Omental fat pad (tissue), 3 donors: ENCODE measurements at regions not wholly inside any gene's neighbourhood (a gene's known extent, or its start where the extent isn't known, plus 50 kb on each side); places are given as distances from the start of the nearest gene placed in this dataset.

Experiments
- ATAC-seq: fragments of 150-250 bp; one replicate; pipeline ENCODE4 v1.9.1; 2016; ENCODE audit warnings: mild to moderate bottlenecking, moderate library complexity; ENCODE audit not compliant: low FRiP score
- DNase-seq: peaks from one replicate; pipeline ENCODE4 v3.0.0-alpha.2; 2019; ENCODE audit warnings: low spot score
- TF ChIP-seq, protein P1 (sequence below), 3 donors: fragments of 450-650 bp; IDR thresholded peaks; one replicate each; pipeline ENCODE4 v1.5.1; 2016 to 2017; ENCODE audit warnings: antibody characterized with exemption in 3 of 3, mild to moderate bottlenecking in 3 of 3, moderate library complexity in 2 of 3

DNA sequence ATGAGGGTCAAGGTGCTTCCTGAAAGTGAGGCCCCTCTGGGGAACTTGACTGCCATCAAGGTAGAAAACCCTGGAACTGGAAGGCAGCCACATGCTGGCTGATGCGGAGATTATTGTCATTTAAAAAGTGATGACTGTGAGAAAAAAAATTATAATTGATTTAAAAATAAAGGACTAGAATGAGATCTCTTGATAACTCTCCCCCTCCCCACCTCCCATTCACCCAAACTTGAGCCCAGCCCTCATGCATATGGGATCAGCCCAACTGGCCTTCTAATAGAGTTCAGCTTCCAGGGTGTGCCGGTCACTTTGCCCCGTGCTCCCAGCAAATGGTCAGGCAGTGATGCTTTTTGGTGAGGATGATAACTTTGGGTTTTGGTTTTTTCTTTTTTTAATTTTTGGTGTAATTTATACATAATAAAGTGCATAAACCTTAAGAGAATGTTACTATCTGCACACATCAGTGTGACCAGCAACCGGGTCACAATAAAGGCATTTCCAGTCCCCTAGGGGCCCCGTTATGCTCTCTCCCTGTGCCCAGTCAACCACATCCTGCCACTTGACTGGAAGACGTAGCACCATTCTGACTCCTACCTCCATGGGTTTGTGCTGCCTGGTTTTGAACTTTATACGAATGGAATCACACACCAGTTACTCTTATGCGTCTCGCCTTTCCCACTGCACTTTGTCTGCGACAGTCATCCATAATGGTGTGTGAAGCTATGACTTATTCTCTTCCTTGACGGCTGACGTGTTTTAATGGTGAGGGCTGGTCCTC lies 187.9 kb downstream of the USP12 start:
- DNase-seq (no peak), ATAC-seq (no peak)
- TF ChIP-seq, protein P1, sequence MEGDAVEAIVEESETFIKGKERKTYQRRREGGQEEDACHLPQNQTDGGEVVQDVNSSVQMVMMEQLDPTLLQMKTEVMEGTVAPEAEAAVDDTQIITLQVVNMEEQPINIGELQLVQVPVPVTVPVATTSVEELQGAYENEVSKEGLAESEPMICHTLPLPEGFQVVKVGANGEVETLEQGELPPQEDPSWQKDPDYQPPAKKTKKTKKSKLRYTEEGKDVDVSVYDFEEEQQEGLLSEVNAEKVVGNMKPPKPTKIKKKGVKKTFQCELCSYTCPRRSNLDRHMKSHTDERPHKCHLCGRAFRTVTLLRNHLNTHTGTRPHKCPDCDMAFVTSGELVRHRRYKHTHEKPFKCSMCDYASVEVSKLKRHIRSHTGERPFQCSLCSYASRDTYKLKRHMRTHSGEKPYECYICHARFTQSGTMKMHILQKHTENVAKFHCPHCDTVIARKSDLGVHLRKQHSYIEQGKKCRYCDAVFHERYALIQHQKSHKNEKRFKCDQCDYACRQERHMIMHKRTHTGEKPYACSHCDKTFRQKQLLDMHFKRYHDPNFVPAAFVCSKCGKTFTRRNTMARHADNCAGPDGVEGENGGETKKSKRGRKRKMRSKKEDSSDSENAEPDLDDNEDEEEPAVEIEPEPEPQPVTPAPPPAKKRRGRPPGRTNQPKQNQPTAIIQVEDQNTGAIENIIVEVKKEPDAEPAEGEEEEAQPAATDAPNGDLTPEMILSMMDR (IDR thresholded peaks at IDR 0.05): no peak

DNA sequence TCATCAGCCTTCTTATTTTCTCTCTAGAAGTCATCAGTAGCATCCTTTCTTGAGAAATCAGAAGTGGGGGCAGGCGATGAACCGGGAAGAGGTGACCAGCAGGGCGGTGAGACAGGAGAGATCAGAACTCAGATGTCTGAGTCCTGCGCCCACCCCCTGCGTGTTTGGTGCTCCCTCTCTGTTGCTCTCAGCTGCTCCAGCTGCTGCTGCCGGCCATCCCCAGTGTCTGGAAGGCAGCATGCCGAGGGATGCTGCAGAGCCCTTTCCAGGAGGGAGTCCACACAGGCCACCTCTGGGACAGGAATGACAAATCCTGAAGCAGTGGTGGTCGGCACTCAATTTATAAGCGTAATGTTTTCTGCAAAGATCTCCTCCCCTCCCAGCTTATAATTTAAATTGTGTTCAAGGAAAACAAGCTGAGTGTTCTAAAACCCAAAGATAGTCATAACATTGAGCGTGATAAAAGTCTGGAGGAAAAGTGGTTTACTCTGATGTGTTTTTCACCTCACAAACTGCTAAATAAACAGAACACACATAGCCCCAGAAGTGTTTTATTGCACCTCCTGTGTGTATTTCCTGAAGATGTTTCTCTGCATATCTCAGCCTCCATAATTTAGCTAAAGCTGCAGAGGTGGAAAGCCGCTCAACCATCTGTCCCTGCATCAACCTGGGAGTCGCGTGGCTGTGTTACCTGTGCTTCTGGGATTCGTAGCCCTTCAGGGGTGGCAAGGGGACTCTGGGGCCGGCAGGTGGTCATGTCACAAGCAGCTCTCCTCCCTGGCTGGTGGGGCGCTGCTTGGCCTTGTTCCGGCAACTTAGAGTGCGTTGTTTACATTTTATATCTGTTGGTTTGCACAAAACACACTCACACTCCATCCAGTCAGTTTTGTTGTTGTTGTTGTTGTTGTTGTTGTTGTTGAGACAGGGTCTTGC lies 191.2 kb downstream of the USP12 start:
- TF ChIP-seq, protein P1 (IDR thresholded peaks at IDR 0.05): no peak
- no peak for ATAC-seq
- DNase-seq: no peak

DNA sequence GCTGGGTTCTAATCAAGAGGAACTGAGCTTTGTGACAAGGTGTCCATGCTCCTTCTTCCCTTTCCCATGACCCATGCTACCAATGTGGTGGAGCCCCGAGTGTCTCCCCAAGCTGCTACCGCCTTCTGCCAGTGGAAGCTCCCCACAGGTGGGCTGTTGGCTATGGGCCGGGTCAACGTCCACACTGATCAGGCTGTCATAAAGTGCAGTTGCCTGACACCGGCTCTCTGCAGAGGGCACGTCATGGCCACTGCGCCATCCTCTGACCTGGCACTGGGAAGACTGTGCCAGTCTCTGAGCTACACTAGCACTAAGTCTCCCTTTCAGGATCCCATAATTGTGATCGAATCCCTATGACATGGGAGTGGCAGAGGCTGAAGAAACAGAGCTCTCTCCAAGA lies 192.3 kb downstream of the USP12 start:
- no peak for DNase-seq
- no peak for ATAC-seq
- TF ChIP-seq, protein P1 (IDR thresholded peaks at IDR 0.05): no peak

DNA sequence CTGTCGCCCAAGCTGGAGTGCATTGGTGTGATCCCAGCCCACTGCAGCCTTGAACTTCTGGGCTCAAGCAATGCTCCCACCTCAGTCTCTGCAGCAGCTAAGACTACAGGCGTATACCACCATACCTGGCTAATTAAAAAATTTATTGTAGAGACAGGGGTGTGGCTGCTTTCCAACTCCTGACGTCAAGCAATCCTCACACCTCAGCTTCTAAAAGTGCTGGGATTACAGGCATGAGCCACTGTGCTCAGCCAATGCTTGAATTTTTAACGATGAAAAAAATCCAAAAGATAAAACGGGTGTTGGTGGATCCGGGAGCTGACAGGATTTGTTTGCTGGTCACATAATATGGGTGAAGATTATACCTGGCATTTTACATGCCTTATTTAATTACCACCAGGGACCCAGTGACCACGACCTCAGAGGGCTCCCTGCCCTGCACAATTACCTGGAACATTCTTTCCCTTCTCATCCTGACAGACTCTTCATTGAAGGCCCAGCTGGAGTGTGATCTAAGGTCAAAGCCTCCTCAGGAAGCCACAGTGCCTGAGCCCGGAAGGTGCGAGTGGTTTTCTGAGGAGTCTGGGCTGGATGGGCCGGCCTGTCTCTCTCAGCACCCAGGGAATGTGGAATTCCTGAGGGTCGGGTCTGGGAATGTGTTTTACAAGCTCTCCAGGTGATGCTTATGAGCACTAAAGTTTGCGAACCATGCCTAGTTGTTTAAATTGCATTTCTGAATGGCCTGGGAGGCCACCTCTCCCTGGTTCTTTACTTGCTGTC lies 193.3 kb downstream of the USP12 start:
- no peak for ATAC-seq
- TF ChIP-seq, protein P1 (IDR thresholded peaks at IDR 0.05): no peak
- no peak for DNase-seq

DNA sequence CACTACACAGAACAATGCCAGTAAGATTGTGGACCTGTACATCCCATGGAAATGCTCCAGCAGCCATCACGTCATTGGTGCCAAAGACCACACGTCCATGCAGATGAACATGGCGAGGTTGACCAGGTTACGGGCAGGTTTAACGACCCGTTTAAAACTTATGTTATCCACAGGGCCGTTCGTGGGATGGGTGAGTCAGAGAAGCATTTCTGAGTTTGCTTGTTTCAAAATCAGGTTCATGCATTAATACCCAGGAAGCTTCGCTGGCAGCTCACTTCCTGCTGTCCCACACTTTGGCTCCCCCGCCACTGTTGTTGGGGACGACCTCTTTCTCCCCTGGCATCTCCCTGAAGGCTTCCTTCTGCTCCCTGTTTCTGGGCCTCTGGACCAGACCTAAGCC lies 194.1 kb downstream of the USP12 start:
- ATAC-seq (no peak), DNase-seq (no peak)
- TF ChIP-seq, protein P1 (IDR thresholded peaks at IDR 0.05): no peak

DNA sequence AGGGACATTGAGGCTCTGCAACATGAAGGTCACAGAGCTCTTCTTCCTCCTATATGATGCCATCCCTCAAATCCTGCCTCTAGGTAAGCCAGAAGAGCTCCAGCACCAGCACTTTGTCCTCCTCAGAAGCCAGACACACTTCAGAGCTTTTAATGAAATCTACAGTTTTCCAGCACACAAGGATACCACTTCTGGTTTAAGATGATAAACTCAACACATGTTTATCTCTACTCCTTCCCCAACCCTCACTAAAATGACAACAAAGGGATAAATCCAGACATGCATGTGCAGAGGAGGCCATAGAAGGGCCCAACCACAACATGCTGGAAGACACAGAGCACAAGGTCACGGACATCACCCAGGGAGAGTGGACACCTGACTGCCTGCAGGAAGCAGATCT lies 195.3 kb downstream of the USP12 start:
- TF ChIP-seq, protein P1 (IDR thresholded peaks at IDR 0.05): no peak
- DNase-seq: no peak
- no peak for ATAC-seq
